GM19023 (cell line): ENCODE measurements at regions not wholly inside any gene's neighbourhood (a gene's known extent, or its start where the extent isn't known, plus 50 kb on each side); places are given as distances from the start of the nearest gene placed in this dataset.
"Not testable (repeated sequence)": the region's sequence is repeated elsewhere in the genome, so short reads cannot be mapped to it uniquely, and the experiment has no call there.

Experiments used
- ATAC-seq: cut with Tn5 transposase; IDR thresholded peaks from one replicate; pipeline ENCODE4 v1.9.1; 2021; ENCODE audit warnings: mild to moderate bottlenecking, moderate library complexity; ENCODE audit not compliant: unreplicated experiment

GRCh38 chr12:89875809-89876208 is 167.2 kb upstream of the ATP2B1 start:
- ATAC-seq, result no peak

DNA sequence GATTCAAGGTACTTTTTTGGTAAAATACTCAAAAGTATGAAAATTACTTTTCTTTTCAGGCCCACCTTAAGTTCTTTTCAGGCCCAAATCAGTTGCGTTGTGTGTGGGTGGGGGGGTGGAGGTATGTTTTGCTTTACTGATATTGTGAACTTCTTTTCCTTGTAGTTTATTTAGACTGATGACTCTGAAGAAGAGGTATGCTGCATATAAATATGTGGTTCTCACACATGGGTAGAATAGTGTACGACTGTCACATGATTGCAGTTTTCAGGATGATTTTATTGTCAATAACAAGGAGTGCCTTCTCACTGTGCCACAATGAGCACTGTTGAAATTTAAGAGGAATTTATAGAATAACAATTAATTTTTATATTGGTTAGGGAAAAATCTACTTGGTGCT is 166.6 kb upstream of the ATP2B1 start:
- no peak for ATAC-seq

DNA sequence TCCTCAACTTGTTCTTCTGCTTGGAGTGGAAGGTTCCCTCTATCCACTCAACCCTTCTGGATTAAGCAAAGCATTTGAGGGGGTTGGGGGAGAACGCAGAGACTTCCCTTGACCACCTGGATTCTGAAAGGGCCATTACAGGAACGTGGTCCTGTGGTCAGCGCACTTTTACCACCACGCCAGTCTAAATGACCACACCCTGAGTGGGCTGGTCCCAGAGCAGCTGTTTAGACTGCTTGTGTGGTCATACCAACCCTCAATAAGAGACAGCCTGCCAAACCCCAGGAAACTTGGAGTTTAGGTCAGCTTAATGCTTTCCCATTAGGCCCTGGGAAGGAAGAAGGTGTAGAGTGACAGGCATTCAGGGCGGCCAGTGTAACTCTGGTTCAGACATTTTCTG is 165.5 kb upstream of the ATP2B1 start:
- peak; percentile 28 for ATAC-seq

- ATAC-seq, result peak; percentile 63
Observed at GRCh38 chr12:89873745-89874144, 165.1 kb upstream of the ATP2B1 start.

GRCh38 chr12:89872922-89873630 is 164.4 kb upstream of the ATP2B1 start:
- no peak for ATAC-seq

- no peak for ATAC-seq
Observed at GRCh38 chr12:89870413-89871184, 162.0 kb upstream of the ATP2B1 start.

DNA sequence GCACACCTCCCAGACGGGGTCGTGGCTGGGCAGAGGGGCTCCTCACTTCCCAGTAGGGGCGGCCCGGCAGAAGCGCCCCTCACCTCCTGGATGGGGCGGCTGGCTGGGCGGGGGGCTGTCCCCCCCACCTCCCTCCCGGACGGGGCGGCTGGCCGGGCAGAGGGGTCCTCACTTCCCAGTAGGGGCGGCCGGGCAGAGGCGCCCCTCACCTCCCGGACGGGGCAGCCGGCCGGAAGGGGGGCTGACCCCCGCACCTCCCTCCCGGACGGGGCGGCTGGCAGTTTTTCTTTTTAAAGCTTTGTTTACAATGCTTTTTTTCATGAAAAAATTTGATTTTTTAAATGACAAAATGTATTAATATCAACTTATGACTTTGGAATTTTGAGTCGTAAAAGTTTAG is 159.0 kb upstream of the ATP2B1 start:
- not testable (repeated sequence) for ATAC-seq

DNA sequence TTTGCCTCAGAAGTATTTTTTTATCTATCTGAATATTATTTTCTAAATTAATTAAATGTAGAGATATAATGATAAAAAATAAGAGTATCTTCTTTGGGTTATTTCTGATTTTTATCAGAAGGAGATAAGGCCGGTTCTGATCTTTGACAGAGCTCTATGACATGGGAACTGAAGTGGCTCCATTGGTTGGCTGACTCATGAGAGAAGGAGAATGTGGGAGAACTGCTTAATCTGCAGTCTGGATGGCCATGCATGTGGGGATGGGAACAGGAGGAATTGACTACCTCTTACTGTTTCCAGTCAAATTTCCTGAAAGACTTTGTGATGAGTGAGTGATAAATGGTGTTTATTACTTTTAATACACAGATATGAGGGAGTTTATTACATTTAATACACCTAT is 155.8 kb upstream of the ATP2B1 start:
- ATAC-seq, result no peak

GRCh38 chr12:89863968-89864367 is 155.3 kb upstream of the ATP2B1 start:
- no peak for ATAC-seq

- peak; percentile 69 for ATAC-seq
Observed at GRCh38 chr12:89863493-89863938, 154.9 kb upstream of the ATP2B1 start.

- peak; percentile 58 for ATAC-seq
Observed at GRCh38 chr12:89862511-89863445, 154.1 kb upstream of the ATP2B1 start.

DNA sequence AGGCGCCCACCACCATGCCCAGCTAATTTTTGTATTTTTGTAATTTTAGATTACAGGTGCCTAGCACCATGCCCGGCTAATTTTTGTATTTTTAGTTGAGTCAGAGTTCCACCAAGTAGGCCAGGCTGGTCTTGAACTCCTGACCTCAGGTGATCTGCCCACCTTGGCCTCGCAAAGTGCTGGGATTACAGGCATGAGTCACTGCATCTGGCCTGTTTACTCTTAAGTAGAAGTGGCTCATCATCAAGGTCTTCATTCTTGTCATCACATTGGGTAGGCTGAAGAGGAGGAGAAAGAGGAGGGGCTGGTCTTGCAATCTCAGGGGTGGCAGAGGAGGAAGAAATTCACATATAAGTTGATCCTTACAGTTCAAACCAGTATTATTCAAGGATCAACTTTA is 152.4 kb upstream of the ATP2B1 start:
- no peak for ATAC-seq

GRCh38 chr12:89859508-89860220 is 151.0 kb upstream of the ATP2B1 start:
- ATAC-seq, result no peak

- ATAC-seq, result no peak
Observed at GRCh38 chr12:89858718-89859117, 150.1 kb upstream of the ATP2B1 start.

- ATAC-seq, result no peak
Observed at GRCh38 chr12:89857652-89858274, 149.1 kb upstream of the ATP2B1 start.

DNA sequence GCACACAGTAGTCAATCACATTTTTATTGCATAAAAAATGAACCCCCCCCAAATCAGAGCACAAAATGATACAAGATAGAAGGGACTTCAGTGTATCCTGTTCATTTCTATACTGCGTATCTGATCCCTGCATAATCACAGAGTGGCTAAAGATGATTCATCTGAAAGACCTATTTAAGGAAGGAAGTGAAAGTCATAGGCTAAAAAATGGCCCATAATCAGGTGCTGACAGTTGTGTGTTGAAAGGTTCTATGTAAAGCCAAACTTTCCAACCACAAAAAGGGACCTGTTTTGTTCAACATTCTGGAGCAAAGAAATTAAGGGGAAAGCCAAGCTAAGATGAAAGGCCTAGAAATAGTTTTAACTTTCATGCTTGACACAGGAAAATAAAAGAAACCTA is 147.8 kb upstream of the ATP2B1 start:
- peak; percentile 70 for ATAC-seq

DNA sequence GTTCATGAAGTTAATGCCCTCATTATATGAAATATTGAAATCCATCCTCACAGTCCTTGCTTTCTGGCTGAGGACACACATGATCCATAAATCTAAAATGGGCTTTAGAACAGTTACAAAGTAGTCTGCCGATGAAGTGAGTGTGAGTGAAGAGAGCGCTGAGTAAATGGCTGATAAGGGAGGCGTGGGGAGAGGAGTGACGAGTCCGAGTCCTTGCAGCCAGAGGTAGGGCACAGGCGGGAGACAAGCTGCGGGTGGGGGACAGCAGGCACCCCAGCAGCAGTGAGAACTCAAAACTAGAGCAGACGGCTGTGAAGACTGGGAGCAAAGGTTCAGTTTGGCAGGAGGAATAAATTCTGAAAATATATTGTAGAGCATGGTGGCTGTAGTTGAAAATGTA is 140.1 kb upstream of the ATP2B1 start:
- no peak for ATAC-seq

DNA sequence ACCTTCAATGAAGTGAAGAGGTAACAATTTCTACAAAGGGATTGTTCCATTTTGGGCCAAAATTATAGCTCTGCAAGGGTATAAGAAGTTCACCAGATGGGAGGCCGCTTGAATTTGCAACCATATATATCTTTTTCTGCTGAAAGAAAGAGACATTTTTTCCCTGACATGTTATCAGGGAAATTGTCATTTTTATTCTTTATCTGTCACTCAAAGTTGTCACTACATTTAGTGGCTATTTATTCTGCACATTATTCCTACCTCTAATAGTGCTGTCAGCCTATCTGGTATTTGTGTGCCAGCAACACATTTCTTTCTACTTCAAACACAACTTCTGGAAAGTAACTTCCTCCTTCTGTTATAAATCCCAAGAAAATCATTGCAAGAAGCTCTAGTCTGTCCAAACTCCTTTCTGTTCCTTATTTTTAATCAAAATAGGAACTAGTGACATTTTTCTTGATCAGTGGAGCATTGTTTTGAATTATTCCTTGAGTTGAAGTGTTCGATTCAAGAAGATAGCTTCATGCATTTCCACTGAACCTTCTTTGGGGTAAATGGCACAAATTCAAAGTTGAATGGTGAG is 137.9 kb upstream of the ATP2B1 start:
- no peak for ATAC-seq

- no peak for ATAC-seq
Observed at GRCh38 chr12:89845767-89846166, 137.1 kb upstream of the ATP2B1 start.

GRCh38 chr12:89845366-89845765 is 136.7 kb upstream of the ATP2B1 start:
- no peak for ATAC-seq
